ENCODE measurements at regions not wholly inside any gene's neighbourhood (a gene's known extent, or its start where the extent isn't known, plus 50 kb on each side); places are given as distances from the start of the nearest gene placed in this dataset.

GRCh38 chr15:93809516-93809915 is 421.8 kb upstream of the MCTP2 start:
- H3K56ac ChIP-seq (ENCODE audit: extremely low read depth, insufficient read depth, low read length), result no peak overlapping the region
- no peak overlapping the region for H2BK120ac ChIP-seq (ENCODE audit: low read depth, low read length)
- H3K4me1 ChIP-seq (ENCODE audit: control insufficient read depth, insufficient read depth, low read length), result no peaks in the 10 kb centered on the region
- H2BK20ac ChIP-seq (ENCODE audit: low read depth, low read length), result no peak overlapping the region
- no peak overlapping the region for H3K14ac ChIP-seq (replicated peaks; ENCODE audit: low read depth, low read length)
- no peaks in the 10 kb centered on the region for H3K36me3 ChIP-seq (ENCODE audit: control insufficient read depth, insufficient read depth, low read length)
- H3K4me2 ChIP-seq (ENCODE audit: low read depth, low read length), result no peak overlapping the region
- H2AK9ac ChIP-seq (replicated peaks; ENCODE audit: low read depth, low read length, poor library complexity), result no peak overlapping the region
- H3K9ac ChIP-seq (ENCODE audit: low read depth, low read length), result no peak overlapping the region
- no peak overlapping the region for H2AK5ac ChIP-seq (ENCODE audit: low read depth, low read length)
- H4K91ac ChIP-seq (ENCODE audit: insufficient read depth, low read depth, low read length), result no peak overlapping the region
- in situ Hi-C loops (cut with MboI; ENCODE audit: low sequenced_read_pairs) (no loop called here), intact Hi-C loops (cut with micrococcal nuclease) (no loop called here), dilution Hi-C loops (cut with HindIII; ENCODE audit: low sequenced_read_pairs, unreplicated experiment) (no loop called here)
- DNase-seq (no peak), ATAC-seq (ENCODE audit: low read depth) (no peak)
- no peaks in the 10 kb centered on the region for H3K27me3 ChIP-seq (ENCODE audit: control insufficient read depth, insufficient read depth, low read length)
- no TSS peak for BruUV-seq (replicated peaks)
- H2BK5ac ChIP-seq (ENCODE audit: low read depth, low read length, poor library complexity, severe bottlenecking), result no peak overlapping the region
- no peak overlapping the region for H2BK15ac ChIP-seq (ENCODE audit: low read depth, low read length)
- H3K9me3 ChIP-seq (ENCODE audit: control insufficient read depth, insufficient read depth, low read length), result peaks cover 15% of the 10 kb centered on the region
- CTCF ChIA-PET, result no interaction called here
- no peak overlapping the region for H3K23ac ChIP-seq (ENCODE audit: low read depth, low read length)
- no peak overlapping the region for H3K4me3 ChIP-seq (ENCODE audit: insufficient read depth, low read depth, low read length)
- no peaks in the 10 kb centered on the region for H3K9me1 ChIP-seq (ENCODE audit: insufficient read depth, low read length)
- no peaks in the 10 kb centered on the region for H3K79me1 ChIP-seq (ENCODE audit: low read depth in 1 of 2, low read length in 2 of 2)
- no peak overlapping the region for H4K5ac ChIP-seq (ENCODE audit: low read depth, low read length)
- no peaks in the 10 kb centered on the region for H4K20me1 ChIP-seq (ENCODE audit: insufficient read depth, low read length)
- no peak overlapping the region for H3K4ac ChIP-seq (ENCODE audit: low read depth, low read length)
- no peak for TF ChIP-seq MAFK (IDR thresholded peaks at IDR 0.05; ENCODE audit: low read depth, low read length)
- WGBS, 2 experiments (ENCODE audit: extremely low coverage in 2 of 2, insufficient read length in 1 of 2), result 20% methylated on average over 1 of the region's 3 CpGs; no CpG with 5 or more reads in 1 of the 2 experiments
- H3K27ac ChIP-seq (ENCODE audit: insufficient read depth, low read length), result no peak overlapping the region
- H4K8ac ChIP-seq (ENCODE audit: low read depth in 2 of 2, low read length in 2 of 2), result no peak overlapping the region
- POLR2A ChIA-PET (ENCODE audit: unreplicated experiment), result no interaction called here
- H3K18ac ChIP-seq (ENCODE audit: low read depth, low read length), result no peak overlapping the region
- no peak overlapping the region for H2AFZ ChIP-seq (replicated peaks; ENCODE audit: low read length, poor library complexity)
